HCT116 (cell line): ENCODE measurements at regions not wholly inside any gene's neighbourhood (a gene's known extent, or its start where the extent isn't known, plus 50 kb on each side); places are given as distances from the start of the nearest gene placed in this dataset.

ENCODE experiments used
- ATAC-seq: fragments of 200-7000 bp; cut with Tn5 transposase; 2 replicates; pipeline ENCODE4 v1.9.1; 2020; ENCODE audit warnings: mild to moderate bottlenecking, moderate library complexity
- BruUV-seq: library from RNA; stranded (reverse); fragments of 400-500 nt; replicated peaks from 2 replicates; lab custom pipeline; 2021; lab: Mats Ljungman, UMichigan
- CTCF ChIA-PET: fragments of 300-600 bp; sonication (Branson Sonifier 250); formaldehyde crosslinking; loops from one replicate; lab custom pipeline; 2021; ENCODE audit warnings: antibody characterized with exemption; lab: Charles Lee
- POLR2A ChIA-PET: fragments of 300-600, 350-600 bp; sonication (Branson Sonifier 250); formaldehyde crosslinking; loops from one replicate; lab custom pipeline; 2021; ENCODE audit warnings: antibody characterized with exemption; lab: Charles Lee
- RAD21 ChIA-PET, 2 experiments: fragments of 300-600 bp; sonication (Branson Sonifier 250); formaldehyde crosslinking; loops; one replicate each; lab custom pipeline; 2023; ENCODE audit warnings: low total read pairs in 2 of 2; ENCODE audit not compliant: uncharacterized antibody in 2 of 2, unreplicated experiment in 2 of 2, low non-redundant PET in 1 of 2; lab: Charles Lee
- DNase-seq: peaks from one replicate; pipeline ENCODE4 v3.0.0-alpha.2; 2010; ENCODE audit warnings: low read depth, low spot score
- H2AFZ ChIP-seq: fragments of 200-600 bp; shearing (Covaris generic), sonication (generic); 2 replicates; pipeline ENCODE4 v1.6.1; 2017; ENCODE audit warnings: low read depth, mixed run types, mixed read lengths, antibody characterized with exemption, low read length; ENCODE audit not compliant: poor library complexity, severe bottlenecking
- H3K27ac ChIP-seq: 2 replicates; pipeline ENCODE4 v1.5.1; 2012; ENCODE audit warnings: low read depth, low read length
- H3K27me3 ChIP-seq: fragments of 200-600 bp; sonication (generic); 2 replicates; pipeline ENCODE4 v1.6.1; 2016; ENCODE audit warnings: mixed run types, low read length, mixed read lengths; ENCODE audit not compliant: insufficient read depth
- H3K36me3 ChIP-seq, 2 experiments: fragments of 200-500 bp in 1 of 2; fragments of 200-600 bp in 1 of 2; sonication (Bioruptor generic) in 1 of 2; sonication (generic) in 1 of 2; 2 replicates each; pipeline versions ENCODE4 v1.5.1 to v1.6.1; 2014 to 2016; ENCODE audit warnings: low read length in 2 of 2, inconsistent platforms in 1 of 2, mixed read lengths in 1 of 2, mixed run types in 1 of 2; ENCODE audit not compliant: insufficient read depth in 2 of 2, control insufficient read depth in 1 of 2
- H3K4me1 ChIP-seq, 2 experiments: fragments of 200-600 bp in 1 of 2; sonication (generic) in 1 of 2; 2 replicates each; pipeline versions ENCODE4 v1.5.1 to v1.6.1; 2012 to 2017; ENCODE audit warnings: low read length in 2 of 2, inconsistent platforms in 1 of 2, mild to moderate bottlenecking in 1 of 2, mixed read lengths in 1 of 2, mixed run types in 1 of 2, moderate library complexity in 1 of 2; ENCODE audit not compliant: insufficient read depth in 2 of 2, control insufficient read depth in 1 of 2
- H3K4me2 ChIP-seq: fragments of 200-600 bp; sonication (generic); 2 replicates; pipeline ENCODE4 v1.6.1; 2017; ENCODE audit warnings: mixed run types, low read length, mixed read lengths
- H3K4me3 ChIP-seq, 2 experiments: fragments of 200-600 bp in 1 of 2; sonication (generic) in 1 of 2; replicated peaks in 1 of 2; 2 replicates each; pipeline ENCODE4 v1.5.1; 2011 to 2016; ENCODE audit warnings: low read length in 2 of 2, control low read depth in 1 of 2, low read depth in 1 of 2, mild to moderate bottlenecking in 1 of 2, mixed read lengths in 1 of 2, mixed run types in 1 of 2
- H3K79me2 ChIP-seq: fragments of 200-600 bp; sonication (generic); 2 replicates; pipeline ENCODE4 v1.6.1; 2017; ENCODE audit warnings: mild to moderate bottlenecking, mixed run types, low read length, moderate library complexity, mixed read lengths; ENCODE audit not compliant: insufficient read depth
- H3K9ac ChIP-seq: fragments of 200-600 bp; sonication (generic); 2 replicates; pipeline ENCODE4 v1.6.1; 2016; ENCODE audit warnings: low read length, mixed read lengths
- H3K9me2 ChIP-seq: fragments of 200-600 bp; sonication (generic), shearing (Covaris generic); 2 replicates; pipeline ENCODE4 v1.6.1; 2017; ENCODE audit warnings: mixed run types, mild to moderate bottlenecking, moderate library complexity; ENCODE audit not compliant: insufficient read depth
- H3K9me3 ChIP-seq, 2 experiments: fragments of 200-500 bp in 1 of 2; fragments of 200-600 bp in 1 of 2; sonication (Bioruptor generic) in 1 of 2; sonication (generic) in 1 of 2; 2 replicates each; pipeline ENCODE4 v1.6.1; 2014 to 2017; ENCODE audit warnings: low read length in 2 of 2, mixed read lengths in 2 of 2, inconsistent platforms in 1 of 2, low read depth in 1 of 2, mild to moderate bottlenecking in 1 of 2, mixed run types in 1 of 2, moderate library complexity in 1 of 2; ENCODE audit not compliant: control insufficient read depth in 1 of 2, insufficient read depth in 1 of 2
- H4K20me1 ChIP-seq: fragments of 200-600 bp; sonication (generic), shearing (Covaris generic); 2 replicates; pipeline ENCODE4 v1.6.1; 2017; ENCODE audit warnings: mixed run types, mild to moderate bottlenecking, moderate library complexity; ENCODE audit not compliant: insufficient read depth
- ATF3 ChIP-seq: IDR thresholded peaks from 2 replicates; pipeline ENCODE4 v1.6.1; 2012
- CBX3 ChIP-seq: IDR thresholded peaks from 2 replicates; pipeline ENCODE4 v1.6.1; 2012; ENCODE audit warnings: low read depth
- CEBPB ChIP-seq: IDR thresholded peaks from 2 replicates; pipeline ENCODE4 v1.6.1; 2012; ENCODE audit warnings: low read depth
- CTCF ChIP-seq, 3 experiments: fragments of 200-600 bp in 1 of 3; sonication (generic) in 1 of 3; IDR thresholded peaks in 2 of 3; conservative IDR thresholded peaks in 1 of 3; 2 replicates each; pipeline ENCODE4 v1.5.1; 2012 to 2017; ENCODE audit warnings: low read depth in 2 of 3, low read length in 2 of 3, antibody characterized with exemption in 1 of 3, borderline replicate concordance in 1 of 3, control low read depth in 1 of 3, mild to moderate bottlenecking in 1 of 3, mixed read lengths in 1 of 3, mixed run types in 1 of 3, moderate library complexity in 1 of 3; ENCODE audit not compliant: insufficient read depth in 1 of 3
- EGR1 ChIP-seq: IDR thresholded peaks from 2 replicates; pipeline ENCODE4 v1.6.1; 2012; ENCODE audit warnings: low read depth
- ELF1 ChIP-seq: IDR thresholded peaks from 2 replicates; pipeline ENCODE4 v1.6.1; 2012; ENCODE audit warnings: low read depth, borderline replicate concordance
- EZH2phosphoT487 ChIP-seq: fragments of 200-600 bp; IDR thresholded peaks from 2 replicates; pipeline ENCODE4 v1.6.1; 2018; ENCODE audit warnings: antibody characterized with exemption, borderline replicate concordance
- JUND ChIP-seq: IDR thresholded peaks from 2 replicates; pipeline ENCODE4 v1.6.1; 2012
- POLR2AphosphoS5 ChIP-seq: IDR thresholded peaks from 2 replicates; pipeline ENCODE4 v1.6.1; 2011; ENCODE audit warnings: mild to moderate bottlenecking, low read depth, low read length, moderate library complexity
- RAD21 ChIP-seq: IDR thresholded peaks from 2 replicates; pipeline ENCODE4 v1.6.1; 2012; ENCODE audit warnings: low read depth, mild to moderate bottlenecking
- SIN3A ChIP-seq: IDR thresholded peaks from 2 replicates; pipeline ENCODE4 v1.6.1; 2012; ENCODE audit warnings: low read depth
- SP1 ChIP-seq: IDR thresholded peaks from 2 replicates; pipeline ENCODE4 v1.6.1; 2012; ENCODE audit warnings: low read depth
- TCF7L2 ChIP-seq: IDR thresholded peaks from 2 replicates; pipeline ENCODE4 v1.7.0; 2011; ENCODE audit warnings: borderline replicate concordance, inconsistent platforms; ENCODE audit not compliant: insufficient read depth, insufficient read length; ENCODE audit errors: extremely low read depth
- YY1 ChIP-seq: IDR thresholded peaks from 2 replicates; pipeline ENCODE4 v1.6.1; 2011; ENCODE audit warnings: low read length, low read depth, moderate library complexity, mild to moderate bottlenecking; ENCODE audit not compliant: insufficient replicate concordance; ENCODE audit errors: extremely low read depth
- ZFX ChIP-seq: fragments of 450-650 bp; IDR thresholded peaks from 2 replicates; pipeline ENCODE4 v1.6.1; 2017
- ZNF274 ChIP-seq: fragments of 200-500 bp; sonication (Bioruptor generic); IDR thresholded peaks from 2 replicates; pipeline ENCODE4 v1.6.1; 2014; ENCODE audit warnings: mild to moderate bottlenecking, low read depth, low read length, inconsistent platforms
- intact Hi-C: fragments of 100-400 bp; cut with micrococcal nuclease; formaldehyde crosslinking; loops from 2 replicates; pipeline ENCODE4 v1.10.0; 2022

GRCh38 chr1:102572637-102573036, 535.7 kb downstream of the COL11A1 start:
- TF ChIP-seq SIN3A (no peak), CTCF (IDR thresholded peaks at IDR 0.05 in 2 of 3, conservative IDR thresholded peaks at IDR 0.05 in 1 of 3; ENCODE audit: borderline replicate concordance in 1 of 3, insufficient read depth in 1 of 3, low read depth in 2 of 3, low read length in 2 of 3) (no peak), CBX3 (no peak), RAD21 (no peak), CEBPB (no peak), SP1 (no peak), ZFX (no peak), TCF7L2 (no peak), JUND (no peak), ELF1 (no peak), EGR1 (no peak), EZH2phosphoT487 (no peak), POLR2AphosphoS5 (no peak), ATF3 (no peak), ZNF274 (no peak), YY1 (no peak)
- ATAC-seq: no peak
- ChIA-PET RAD21 (no interaction called here), CTCF (no interaction called here), POLR2A (no interaction called here)
- intact Hi-C loops: no loop called here
- BruUV-seq: no TSS peak
- no peaks in the 10 kb centered on the region for H3K79me2 ChIP-seq
- DNase-seq: no peak
- no peaks in the 10 kb centered on the region for H3K36me3 ChIP-seq
- H4K20me1 ChIP-seq: no peaks in the 10 kb centered on the region
- no peaks in the 10 kb centered on the region for H3K27me3 ChIP-seq
- no peak overlapping the region for H3K4me3 ChIP-seq
- no peak overlapping the region for H3K9ac ChIP-seq
- H3K9me2 ChIP-seq: no peaks in the 10 kb centered on the region
- no peak overlapping the region for H2AFZ ChIP-seq
- no peak overlapping the region for H3K4me2 ChIP-seq
- no peaks in the 10 kb centered on the region for H3K4me1 ChIP-seq
- no peak overlapping the region for H3K27ac ChIP-seq
- H3K9me3 ChIP-seq: no peaks in the 10 kb centered on the region
